CD4-positive, alpha-beta T cell treated with Interleukin-6 at 100 ng/mL for 8 hours (primary cell): ENCODE measurements at regions not wholly inside any gene's neighbourhood (a gene's known extent, or its start where the extent isn't known, plus 50 kb on each side); places are given as distances from the start of the nearest gene placed in this dataset.

ENCODE experiments used
- DNase-seq: peaks from one replicate; pipeline ENCODE4 v3.0.0-alpha.2; 2020; ENCODE audit warnings: mixed read lengths, low spot score

- DNase-seq = no peak
Observed at GRCh38 chrX:58051346-58051745, 141.1 kb upstream of the ZXDA start.

- DNase-seq = no peak
Observed at GRCh38 chrX:58044130-58044529, 133.9 kb upstream of the ZXDA start.

DNA sequence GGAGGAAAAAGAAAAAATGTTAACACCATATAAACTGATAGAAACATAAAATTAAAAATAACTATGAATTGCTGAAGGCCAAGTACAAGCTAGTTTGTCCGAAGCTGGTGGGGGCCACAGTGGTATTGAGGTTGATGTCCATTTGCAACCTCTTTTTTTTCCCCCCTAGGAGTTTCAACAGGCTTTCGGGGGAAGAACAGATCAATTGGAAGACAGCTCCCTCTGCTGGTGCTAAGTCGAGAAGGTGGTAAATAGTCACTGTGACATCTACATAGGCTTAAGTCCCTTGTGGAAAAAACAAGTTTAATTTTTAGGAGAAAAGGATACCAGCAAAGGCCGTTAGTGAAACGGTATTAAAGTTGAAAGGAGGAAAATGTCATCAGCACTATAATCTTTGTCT is 115.7 kb upstream of the ZXDA start:
- DNase-seq = peak; percentile 32

- no peak for DNase-seq
Observed at GRCh38 chrX:57985951-57986350, 75.7 kb upstream of the ZXDA start.

DNA sequence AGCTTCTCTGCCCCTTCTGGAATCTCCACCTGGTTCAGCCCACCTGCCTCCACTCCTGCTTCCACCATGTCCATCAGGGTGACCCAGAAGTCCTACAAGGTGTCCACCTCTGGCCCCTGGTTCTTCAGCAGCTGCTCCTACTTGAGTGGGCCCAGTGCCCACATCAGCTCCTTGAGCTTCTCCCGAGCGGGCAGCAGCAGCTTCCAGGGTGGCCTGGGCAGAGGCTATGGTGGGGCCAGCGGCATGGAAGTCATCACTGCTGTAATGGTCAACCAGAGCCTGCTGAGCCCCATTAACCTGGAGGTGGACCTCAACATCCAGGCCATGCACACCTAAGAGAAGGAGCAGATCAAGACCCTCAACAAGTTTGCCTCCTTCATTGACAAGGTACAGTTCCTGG is 74.4 kb upstream of the ZXDA start:
- DNase-seq = no peak

GRCh38 chrX:57977992-57978391 is 67.7 kb upstream of the ZXDA start:
- no peak for DNase-seq

DNA sequence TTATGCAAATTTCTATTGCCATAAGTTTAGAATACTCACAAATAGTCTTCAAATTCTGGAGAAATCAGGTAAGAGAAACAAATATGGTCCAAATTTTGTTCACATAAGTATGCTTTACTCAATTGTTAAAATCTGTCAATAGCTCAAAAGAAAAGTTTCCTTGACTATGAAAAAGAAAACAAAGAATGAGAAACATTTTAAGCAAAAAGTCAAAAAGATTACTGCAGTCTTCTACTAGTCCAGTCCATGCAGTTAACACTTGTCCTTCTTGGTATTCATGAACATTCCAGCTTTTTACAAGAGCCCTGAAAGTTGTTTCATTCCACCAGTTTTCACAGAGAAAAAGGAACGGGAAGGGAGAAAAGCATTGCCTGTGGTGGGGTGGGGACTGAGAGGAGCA is 54.7 kb upstream of the ZXDA start:
- no peak for DNase-seq
